HCT116 (cell line): ENCODE measurements at regions not wholly inside any gene's neighbourhood (a gene's known extent, or its start where the extent isn't known, plus 50 kb on each side); places are given as distances from the start of the nearest gene placed in this dataset.

Experiments
- ATF3 ChIP-seq: IDR thresholded peaks from 2 replicates; pipeline ENCODE4 v1.6.1; 2012
- EZH2phosphoT487 ChIP-seq: fragments of 200-600 bp; IDR thresholded peaks from 2 replicates; pipeline ENCODE4 v1.6.1; 2018; ENCODE audit warnings: antibody characterized with exemption, borderline replicate concordance
- FOSL1 ChIP-seq: IDR thresholded peaks from 2 replicates; pipeline ENCODE4 v1.6.1; 2012; ENCODE audit warnings: low read depth
- JUND ChIP-seq: IDR thresholded peaks from 2 replicates; pipeline ENCODE4 v1.6.1; 2012
- POLR2A ChIP-seq: IDR thresholded peaks from 2 replicates; pipeline ENCODE4 v1.7.0; 2011; ENCODE audit warnings: borderline replicate concordance; ENCODE audit not compliant: insufficient read depth, insufficient read length; ENCODE audit errors: extremely low read depth
- POLR2AphosphoS5 ChIP-seq: IDR thresholded peaks from 2 replicates; pipeline ENCODE4 v1.6.1; 2011; ENCODE audit warnings: mild to moderate bottlenecking, low read depth, low read length, moderate library complexity
- YY1 ChIP-seq: IDR thresholded peaks from 2 replicates; pipeline ENCODE4 v1.6.1; 2011; ENCODE audit warnings: low read length, low read depth, moderate library complexity, mild to moderate bottlenecking; ENCODE audit not compliant: insufficient replicate concordance; ENCODE audit errors: extremely low read depth
- ZFX ChIP-seq: fragments of 450-650 bp; IDR thresholded peaks from 2 replicates; pipeline ENCODE4 v1.6.1; 2017
- TF ChIP-seq, protein P1 (sequence below): IDR thresholded peaks from 2 replicates; pipeline ENCODE4 v1.6.1; 2012; ENCODE audit warnings: low read depth
- TF ChIP-seq, protein P2 (sequence below), 3 experiments: fragments of 200-600 bp in 1 of 3; sonication (generic) in 1 of 3; IDR thresholded peaks in 2 of 3; conservative IDR thresholded peaks in 1 of 3; 2 replicates each; pipeline ENCODE4 v1.5.1; 2012 to 2017; ENCODE audit warnings: low read depth in 2 of 3, low read length in 2 of 3, antibody characterized with exemption in 1 of 3, borderline replicate concordance in 1 of 3, control low read depth in 1 of 3, mild to moderate bottlenecking in 1 of 3, mixed read lengths in 1 of 3, mixed run types in 1 of 3, moderate library complexity in 1 of 3; ENCODE audit not compliant: insufficient read depth in 1 of 3

DNA sequence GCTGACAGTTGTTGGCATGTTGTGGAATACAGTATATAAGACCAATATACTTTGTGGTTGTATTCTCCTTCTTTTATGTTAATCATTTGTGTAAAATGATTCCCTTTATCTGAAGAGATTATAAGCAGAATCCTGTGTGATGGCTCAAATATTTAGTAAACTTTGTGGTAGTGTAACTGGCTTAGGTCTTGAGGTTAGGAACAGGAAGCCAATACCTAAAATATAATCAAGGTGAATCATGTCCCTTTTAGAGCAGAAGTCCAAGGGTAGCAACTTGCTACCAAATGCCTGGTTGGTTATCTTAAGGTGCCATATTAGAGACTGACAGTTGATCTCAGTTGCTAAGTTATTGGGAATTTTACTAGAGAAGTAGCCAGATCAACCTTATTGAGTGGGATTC lies 398.5 kb upstream of the ADAMTS5 start:
- no peak for TF ChIP-seq ZFX
- TF ChIP-seq, protein P1, sequence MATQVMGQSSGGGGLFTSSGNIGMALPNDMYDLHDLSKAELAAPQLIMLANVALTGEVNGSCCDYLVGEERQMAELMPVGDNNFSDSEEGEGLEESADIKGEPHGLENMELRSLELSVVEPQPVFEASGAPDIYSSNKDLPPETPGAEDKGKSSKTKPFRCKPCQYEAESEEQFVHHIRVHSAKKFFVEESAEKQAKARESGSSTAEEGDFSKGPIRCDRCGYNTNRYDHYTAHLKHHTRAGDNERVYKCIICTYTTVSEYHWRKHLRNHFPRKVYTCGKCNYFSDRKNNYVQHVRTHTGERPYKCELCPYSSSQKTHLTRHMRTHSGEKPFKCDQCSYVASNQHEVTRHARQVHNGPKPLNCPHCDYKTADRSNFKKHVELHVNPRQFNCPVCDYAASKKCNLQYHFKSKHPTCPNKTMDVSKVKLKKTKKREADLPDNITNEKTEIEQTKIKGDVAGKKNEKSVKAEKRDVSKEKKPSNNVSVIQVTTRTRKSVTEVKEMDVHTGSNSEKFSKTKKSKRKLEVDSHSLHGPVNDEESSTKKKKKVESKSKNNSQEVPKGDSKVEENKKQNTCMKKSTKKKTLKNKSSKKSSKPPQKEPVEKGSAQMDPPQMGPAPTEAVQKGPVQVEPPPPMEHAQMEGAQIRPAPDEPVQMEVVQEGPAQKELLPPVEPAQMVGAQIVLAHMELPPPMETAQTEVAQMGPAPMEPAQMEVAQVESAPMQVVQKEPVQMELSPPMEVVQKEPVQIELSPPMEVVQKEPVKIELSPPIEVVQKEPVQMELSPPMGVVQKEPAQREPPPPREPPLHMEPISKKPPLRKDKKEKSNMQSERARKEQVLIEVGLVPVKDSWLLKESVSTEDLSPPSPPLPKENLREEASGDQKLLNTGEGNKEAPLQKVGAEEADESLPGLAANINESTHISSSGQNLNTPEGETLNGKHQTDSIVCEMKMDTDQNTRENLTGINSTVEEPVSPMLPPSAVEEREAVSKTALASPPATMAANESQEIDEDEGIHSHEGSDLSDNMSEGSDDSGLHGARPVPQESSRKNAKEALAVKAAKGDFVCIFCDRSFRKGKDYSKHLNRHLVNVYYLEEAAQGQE = no peak
- no peak for TF ChIP-seq POLR2A
- TF ChIP-seq, protein P2, sequence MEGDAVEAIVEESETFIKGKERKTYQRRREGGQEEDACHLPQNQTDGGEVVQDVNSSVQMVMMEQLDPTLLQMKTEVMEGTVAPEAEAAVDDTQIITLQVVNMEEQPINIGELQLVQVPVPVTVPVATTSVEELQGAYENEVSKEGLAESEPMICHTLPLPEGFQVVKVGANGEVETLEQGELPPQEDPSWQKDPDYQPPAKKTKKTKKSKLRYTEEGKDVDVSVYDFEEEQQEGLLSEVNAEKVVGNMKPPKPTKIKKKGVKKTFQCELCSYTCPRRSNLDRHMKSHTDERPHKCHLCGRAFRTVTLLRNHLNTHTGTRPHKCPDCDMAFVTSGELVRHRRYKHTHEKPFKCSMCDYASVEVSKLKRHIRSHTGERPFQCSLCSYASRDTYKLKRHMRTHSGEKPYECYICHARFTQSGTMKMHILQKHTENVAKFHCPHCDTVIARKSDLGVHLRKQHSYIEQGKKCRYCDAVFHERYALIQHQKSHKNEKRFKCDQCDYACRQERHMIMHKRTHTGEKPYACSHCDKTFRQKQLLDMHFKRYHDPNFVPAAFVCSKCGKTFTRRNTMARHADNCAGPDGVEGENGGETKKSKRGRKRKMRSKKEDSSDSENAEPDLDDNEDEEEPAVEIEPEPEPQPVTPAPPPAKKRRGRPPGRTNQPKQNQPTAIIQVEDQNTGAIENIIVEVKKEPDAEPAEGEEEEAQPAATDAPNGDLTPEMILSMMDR (IDR thresholded peaks at IDR 0.05 in 2 of 3, conservative IDR thresholded peaks at IDR 0.05 in 1 of 3; ENCODE audit: borderline replicate concordance in 1 of 3, insufficient read depth in 1 of 3, low read depth in 2 of 3, low read length in 2 of 3) = no peak
- no peak for TF ChIP-seq YY1
- TF ChIP-seq ATF3 = no peak
- no peak for TF ChIP-seq POLR2AphosphoS5
- no peak for TF ChIP-seq FOSL1
- TF ChIP-seq EZH2phosphoT487 = no peak
- TF ChIP-seq JUND = no peak
